ENCODE measurements at regions not wholly inside any gene's neighbourhood (a gene's known extent, or its start where the extent isn't known, plus 50 kb on each side); places are given as distances from the start of the nearest gene placed in this dataset.

- no peaks in the 10 kb centered on the region for H3K4me1 Mint-ChIP-seq (ENCODE audit: low read depth, unreplicated experiment)
- no peak for TF ChIP-seq CTCF (IDR thresholded peaks at IDR 0.05; ENCODE audit: unreplicated experiment)
- DNase-seq = no peak
- CTCF ChIA-PET = no interaction called here
- no peak overlapping the region for H3K27ac Mint-ChIP-seq (ENCODE audit: unreplicated experiment)
- peaks cover 96% of the 10 kb centered on the region for H3K27me3 Mint-ChIP-seq (ENCODE audit: unreplicated experiment)
- H3K36me3 Mint-ChIP-seq (ENCODE audit: insufficient read depth, unreplicated experiment) = no peaks in the 10 kb centered on the region
- H3K4me3 Mint-ChIP-seq (ENCODE audit: low read depth, unreplicated experiment) = no peak overlapping the region
- intact Hi-C loops (cut with micrococcal nuclease; ENCODE audit: unreplicated experiment) = no loop called here
- BruUV-seq (replicated peaks) = no TSS peak
- H3K9me3 Mint-ChIP-seq (ENCODE audit: low read depth, unreplicated experiment) = no peaks in the 10 kb centered on the region
Observed at GRCh38 chr11:45525393-45525792, 140.0 kb downstream of the CHST1 start.

GRCh38 chr11:45523760-45524159, 141.7 kb downstream of the CHST1 start:
- no peak overlapping the region for H3K27ac Mint-ChIP-seq (ENCODE audit: unreplicated experiment)
- H3K4me3 Mint-ChIP-seq (ENCODE audit: low read depth, unreplicated experiment) = no peak overlapping the region
- H3K9me3 Mint-ChIP-seq (ENCODE audit: low read depth, unreplicated experiment) = no peaks in the 10 kb centered on the region
- peaks cover 90% of the 10 kb centered on the region for H3K27me3 Mint-ChIP-seq (ENCODE audit: unreplicated experiment)
- intact Hi-C loops (cut with micrococcal nuclease; ENCODE audit: unreplicated experiment) = no loop called here
- no peaks in the 10 kb centered on the region for H3K4me1 Mint-ChIP-seq (ENCODE audit: low read depth, unreplicated experiment)
- DNase-seq = no peak
- no peaks in the 10 kb centered on the region for H3K36me3 Mint-ChIP-seq (ENCODE audit: insufficient read depth, unreplicated experiment)
- no peak for TF ChIP-seq CTCF (IDR thresholded peaks at IDR 0.05; ENCODE audit: unreplicated experiment)
- CTCF ChIA-PET = no interaction called here
- BruUV-seq (replicated peaks) = no TSS peak

GRCh38 chr11:45518833-45519535, 146.4 kb downstream of the CHST1 start:
- intact Hi-C loops (cut with micrococcal nuclease; ENCODE audit: unreplicated experiment) = no loop called here
- Mint-ChIP-seq H3K9me3 (ENCODE audit: low read depth, unreplicated experiment) (no peaks in the 10 kb centered on the region), H3K27ac (ENCODE audit: unreplicated experiment) (no peak overlapping the region), H3K27me3 (ENCODE audit: unreplicated experiment) (peaks cover 83% of the 10 kb centered on the region), H3K4me1 (ENCODE audit: low read depth, unreplicated experiment) (no peaks in the 10 kb centered on the region), H3K36me3 (ENCODE audit: insufficient read depth, unreplicated experiment) (no peaks in the 10 kb centered on the region), H3K4me3 (ENCODE audit: low read depth, unreplicated experiment) (no peak overlapping the region)
- TF ChIP-seq CTCF (IDR thresholded peaks at IDR 0.05; ENCODE audit: unreplicated experiment) = no peak
- CTCF ChIA-PET = interaction anchor here (0.6 kb wide), 1 partner anchor 12 kb away, joined by 3 read pairs; no protein-coding TSS in a partner anchor
- DNase-seq = no peak
- no TSS peak for BruUV-seq (replicated peaks)

- Mint-ChIP-seq H3K36me3 (ENCODE audit: insufficient read depth, unreplicated experiment) (no peaks in the 10 kb centered on the region), H3K4me3 (ENCODE audit: low read depth, unreplicated experiment) (no peak overlapping the region), H3K4me1 (ENCODE audit: low read depth, unreplicated experiment) (no peaks in the 10 kb centered on the region), H3K27ac (ENCODE audit: unreplicated experiment) (no peak overlapping the region), H3K9me3 (ENCODE audit: low read depth, unreplicated experiment) (no peaks in the 10 kb centered on the region), H3K27me3 (ENCODE audit: unreplicated experiment) (peaks cover 83% of the 10 kb centered on the region)
- CTCF ChIA-PET = no interaction called here
- no peak for TF ChIP-seq CTCF (IDR thresholded peaks at IDR 0.05; ENCODE audit: unreplicated experiment)
- no peak for DNase-seq
- intact Hi-C loops (cut with micrococcal nuclease; ENCODE audit: unreplicated experiment) = no loop called here
- BruUV-seq (replicated peaks) = no TSS peak
Observed at GRCh38 chr11:45518141-45518832, 147.1 kb downstream of the CHST1 start.

Data from Calu3 (cell line).